ENCODE measurements at regions not wholly inside any gene's neighbourhood (a gene's known extent, or its start where the extent isn't known, plus 50 kb on each side); places are given as distances from the start of the nearest gene placed in this dataset.

DNA sequence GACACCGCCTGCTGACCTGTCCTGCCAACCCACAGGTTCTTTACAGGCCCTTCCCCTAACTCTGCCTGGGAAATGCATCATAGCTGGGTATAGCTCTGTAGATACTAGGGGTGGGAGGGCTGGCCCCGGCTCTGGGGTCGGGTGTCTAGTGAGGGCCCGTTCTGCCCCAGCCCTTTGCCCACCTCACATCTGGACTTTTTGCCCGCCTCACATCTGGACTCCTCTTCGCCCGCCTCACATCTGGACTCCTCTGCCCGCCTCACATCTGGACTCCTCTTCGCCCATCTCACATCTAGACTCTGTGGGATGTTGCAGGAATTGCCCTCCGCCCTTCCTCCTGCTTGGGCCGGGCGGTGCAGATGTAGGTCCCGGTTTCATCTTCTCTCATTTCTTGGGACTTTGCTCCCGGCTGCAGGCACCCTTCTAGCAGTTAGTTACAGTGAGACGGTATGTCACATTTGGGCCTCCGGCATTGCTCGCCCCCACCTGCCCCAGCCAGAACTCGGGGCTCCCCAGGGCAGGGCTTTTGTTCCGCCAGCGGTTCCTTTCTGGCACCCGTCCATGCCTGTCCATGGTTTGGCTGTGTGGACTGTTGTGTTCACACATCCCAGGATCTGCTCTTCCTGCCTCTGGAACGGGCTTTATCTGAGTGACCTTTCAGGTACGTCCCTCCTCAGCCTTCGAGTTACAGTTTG lies 1153.7 kb downstream of the BRD1 start:
- TF ChIP-seq POLR2A (IDR thresholded peaks at IDR 0.05; ENCODE audit: extremely low read depth, insufficient read length), result no peak
- TF ChIP-seq MAX (IDR thresholded peaks at IDR 0.05; ENCODE audit: low read depth, low read length), result no peak
- no peak for TF ChIP-seq CTCF (IDR thresholded peaks at IDR 0.05; ENCODE audit: low read depth, low read length)
- no peak for TF ChIP-seq MYC (IDR thresholded peaks at IDR 0.05; ENCODE audit: low read depth, low read length)

Measured in NB4 (cell line).